Activated B cell treated with CpG ODN at 0.5 μM for 24 hours (primary cell): ENCODE measurements at regions not wholly inside any gene's neighbourhood (a gene's known extent, or its start where the extent isn't known, plus 50 kb on each side); places are given as distances from the start of the nearest gene placed in this dataset.

Experiments
- ATAC-seq: fragments of 200-7000 bp; cut with Tn5 transposase; one replicate; pipeline ENCODE4 v1.10.0; 2021; ENCODE audit warnings: low read depth, mild to moderate bottlenecking, moderate library complexity
- CTCF ChIA-PET: fragments of 350-600 bp; sonication (Branson Sonifier 250); formaldehyde crosslinking; loops from one replicate; lab custom pipeline; 2021; ENCODE audit warnings: antibody characterized with exemption; lab: Charles Lee
- POLR2A ChIA-PET: fragments of 350-600 bp; sonication (Branson Sonifier 250); formaldehyde crosslinking; loops from one replicate; lab custom pipeline; 2021; ENCODE audit warnings: antibody characterized with exemption; lab: Charles Lee
- DNase-seq: peaks from one replicate; pipeline ENCODE4 v3.0.0; 2022
- H3K27ac Mint-ChIP-seq: one replicate; pipeline ENCODE4 v1.8.0; 2020; ENCODE audit warnings: mixed read lengths
- H3K27me3 Mint-ChIP-seq: one replicate; pipeline ENCODE4 v1.8.0; 2021; ENCODE audit warnings: mixed read lengths
- H3K36me3 Mint-ChIP-seq: one replicate; pipeline ENCODE4 v1.8.0; 2021; ENCODE audit warnings: low read depth, mixed read lengths
- H3K4me1 Mint-ChIP-seq: one replicate; pipeline ENCODE4 v1.8.0; 2021; ENCODE audit warnings: mixed read lengths
- H3K4me3 Mint-ChIP-seq: one replicate; pipeline ENCODE4 v1.8.0; 2020; ENCODE audit warnings: mild to moderate bottlenecking, mixed read lengths
- H3K9me3 Mint-ChIP-seq: one replicate; pipeline ENCODE4 v1.8.0; 2020; ENCODE audit warnings: mixed read lengths
- CTCF ChIP-seq: fragments of 200-600 bp; IDR thresholded peaks from one replicate; pipeline ENCODE4 v1.8.0; 2022; ENCODE audit warnings: antibody characterized with exemption, mild to moderate bottlenecking
- intact Hi-C: fragments of 100-400 bp; cut with micrococcal nuclease; formaldehyde crosslinking; loops from one replicate; pipeline ENCODE4 v1.15.1; 2024

- ChIA-PET POLR2A (interaction anchor here (0.6 kb wide), 1 partner anchor 8 kb away, joined by 7 read pairs; no protein-coding TSS in a partner anchor), CTCF (no interaction called here)
- ATAC-seq (no peak), DNase-seq (no peak)
- Mint-ChIP-seq H3K9me3 (no peaks in the 10 kb centered on the region), H3K27ac (no peak overlapping the region), H3K4me1 (no peaks in the 10 kb centered on the region), H3K27me3 (peaks cover 2% of the 10 kb centered on the region), H3K36me3 (no peaks in the 10 kb centered on the region), H3K4me3 (no peak overlapping the region)
- intact Hi-C loops = no loop called here
- TF ChIP-seq CTCF = no peak
Observed at GRCh38 chr1:39149509-39149908, 55.0 kb upstream of the MACF1 start.

- POLR2A ChIA-PET = no interaction called here
- TF ChIP-seq CTCF = no peak
- no peak for DNase-seq
- peaks cover 2% of the 10 kb centered on the region for H3K27me3 Mint-ChIP-seq
- H3K36me3 Mint-ChIP-seq = no peaks in the 10 kb centered on the region
- intact Hi-C loops = no loop called here
- H3K9me3 Mint-ChIP-seq = no peaks in the 10 kb centered on the region
- CTCF ChIA-PET = no interaction called here
- no peak overlapping the region for H3K27ac Mint-ChIP-seq
- H3K4me3 Mint-ChIP-seq = no peak overlapping the region
- no peaks in the 10 kb centered on the region for H3K4me1 Mint-ChIP-seq
- ATAC-seq = no peak
Observed at GRCh38 chr1:39150779-39151178, 53.7 kb upstream of the MACF1 start.

GRCh38 chr1:39151267-39151666 lies 53.2 kb upstream of the MACF1 start:
- Mint-ChIP-seq H3K27me3 (peaks cover 2% of the 10 kb centered on the region), H3K36me3 (no peaks in the 10 kb centered on the region), H3K27ac (no peak overlapping the region), H3K4me3 (no peak overlapping the region), H3K4me1 (no peaks in the 10 kb centered on the region), H3K9me3 (no peaks in the 10 kb centered on the region)
- no peak for TF ChIP-seq CTCF
- intact Hi-C loops = no loop called here
- ATAC-seq = no peak
- ChIA-PET POLR2A (no interaction called here), CTCF (no interaction called here)
- DNase-seq = no peak

- intact Hi-C loops = no loop called here
- no peak for TF ChIP-seq CTCF
- ChIA-PET CTCF (no interaction called here), POLR2A (interaction anchor here (0.7 kb wide), 1 partner anchor 32 kb away, joined by 3 read pairs; no protein-coding TSS in a partner anchor)
- ATAC-seq = no peak
- Mint-ChIP-seq H3K27me3 (no peaks in the 10 kb centered on the region), H3K27ac (no peak overlapping the region), H3K4me3 (no peak overlapping the region), H3K36me3 (no peaks in the 10 kb centered on the region), H3K9me3 (no peaks in the 10 kb centered on the region), H3K4me1 (no peaks in the 10 kb centered on the region)
- no peak for DNase-seq
Observed at GRCh38 chr1:39152923-39153322, 51.6 kb upstream of the MACF1 start.

- CTCF ChIA-PET = no interaction called here
- no peak overlapping the region for H3K4me3 Mint-ChIP-seq
Observed at GRCh38 chr1:39153684-39154083, 50.8 kb upstream of the MACF1 start.

More at GRCh38 chr1:39153684-39154083, 50.8 kb upstream of the MACF1 start:
- TF ChIP-seq CTCF = no peak
- Mint-ChIP-seq H3K36me3 (no peaks in the 10 kb centered on the region), H3K27me3 (no peaks in the 10 kb centered on the region), H3K27ac (no peak overlapping the region), H3K4me1 (peaks cover under 1% of the 10 kb centered on the region), H3K9me3 (no peaks in the 10 kb centered on the region)
- ATAC-seq = no peak
- intact Hi-C loops = no loop called here
- no peak for DNase-seq
- POLR2A ChIA-PET = no interaction called here
